HG03196 (cell line): ENCODE measurements at regions not wholly inside any gene's neighbourhood (a gene's known extent, or its start where the extent isn't known, plus 50 kb on each side); places are given as distances from the start of the nearest gene placed in this dataset.

Experiments used
- ATAC-seq: cut with Tn5 transposase; IDR thresholded peaks from one replicate; pipeline ENCODE4 v1.9.1; 2021; ENCODE audit not compliant: unreplicated experiment

DNA sequence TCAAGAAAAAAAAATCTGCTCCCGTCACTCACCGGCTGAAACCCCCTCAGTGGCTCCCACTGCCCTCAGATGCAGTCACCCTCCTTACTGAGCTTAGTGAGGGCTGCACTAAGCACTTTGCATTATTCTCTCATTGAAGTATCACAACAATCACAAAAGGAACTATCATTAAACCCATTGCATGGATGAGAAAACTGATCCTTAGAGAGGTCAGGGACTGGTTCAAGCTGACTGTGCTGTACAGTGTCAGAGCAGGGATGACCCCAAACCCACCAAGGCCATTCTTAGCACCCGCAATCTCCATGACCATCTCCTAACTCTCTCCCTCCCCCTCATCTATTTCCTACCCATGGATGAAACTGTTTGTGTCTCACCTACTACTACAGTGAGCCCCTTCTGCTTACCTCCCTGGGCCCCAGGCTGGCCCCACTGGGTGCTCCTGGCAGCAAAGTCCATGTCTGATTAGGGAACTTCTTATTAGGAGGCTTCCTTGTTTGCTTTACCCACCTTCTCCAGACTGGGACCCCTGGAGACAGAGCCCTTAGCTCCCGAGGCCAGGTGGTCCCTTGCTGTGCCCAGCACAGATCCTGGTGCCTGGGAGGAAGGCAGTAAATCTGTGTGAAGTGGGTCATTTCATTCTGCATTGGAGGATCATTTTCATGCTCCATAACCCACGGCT lies 139.3 kb upstream of the ID2 start:
- ATAC-seq, result no peak

- peak; percentile 23 for ATAC-seq
Observed at GRCh38 chr2:8543060-8543382, 138.8 kb upstream of the ID2 start.

- peak; percentile 74 for ATAC-seq
Observed at GRCh38 chr2:8543383-8544170, 138.3 kb upstream of the ID2 start.

DNA sequence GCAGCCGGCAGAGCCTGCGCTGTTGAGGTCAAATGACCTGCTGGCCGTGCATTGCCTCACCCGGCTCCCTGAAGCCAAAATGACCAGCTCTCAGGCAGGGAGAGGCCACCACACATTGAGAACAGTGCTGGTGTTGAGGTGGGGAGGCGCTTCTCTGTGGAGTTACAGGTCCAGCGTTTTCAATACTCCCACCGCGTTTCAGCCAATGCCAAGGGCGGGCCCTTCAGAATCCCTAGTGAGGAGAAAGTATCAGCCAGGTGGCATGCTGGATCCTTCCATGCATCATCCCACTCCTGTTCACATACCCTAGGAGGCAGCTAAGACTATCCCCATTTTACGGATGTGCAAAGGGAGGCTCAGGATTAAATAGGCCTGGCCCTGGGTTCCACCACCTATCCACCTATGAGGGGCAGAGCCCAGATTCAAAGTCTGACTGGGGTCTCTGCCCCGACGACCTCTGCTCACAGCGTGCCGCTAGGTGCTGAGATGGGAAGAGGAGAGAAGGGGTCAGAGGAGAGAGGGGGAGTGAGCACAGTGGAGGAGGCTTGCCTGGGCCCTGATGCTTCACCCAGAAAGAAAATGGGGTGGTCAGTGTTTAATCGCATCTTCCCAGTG lies 137.6 kb upstream of the ID2 start:
- ATAC-seq, result no peak

DNA sequence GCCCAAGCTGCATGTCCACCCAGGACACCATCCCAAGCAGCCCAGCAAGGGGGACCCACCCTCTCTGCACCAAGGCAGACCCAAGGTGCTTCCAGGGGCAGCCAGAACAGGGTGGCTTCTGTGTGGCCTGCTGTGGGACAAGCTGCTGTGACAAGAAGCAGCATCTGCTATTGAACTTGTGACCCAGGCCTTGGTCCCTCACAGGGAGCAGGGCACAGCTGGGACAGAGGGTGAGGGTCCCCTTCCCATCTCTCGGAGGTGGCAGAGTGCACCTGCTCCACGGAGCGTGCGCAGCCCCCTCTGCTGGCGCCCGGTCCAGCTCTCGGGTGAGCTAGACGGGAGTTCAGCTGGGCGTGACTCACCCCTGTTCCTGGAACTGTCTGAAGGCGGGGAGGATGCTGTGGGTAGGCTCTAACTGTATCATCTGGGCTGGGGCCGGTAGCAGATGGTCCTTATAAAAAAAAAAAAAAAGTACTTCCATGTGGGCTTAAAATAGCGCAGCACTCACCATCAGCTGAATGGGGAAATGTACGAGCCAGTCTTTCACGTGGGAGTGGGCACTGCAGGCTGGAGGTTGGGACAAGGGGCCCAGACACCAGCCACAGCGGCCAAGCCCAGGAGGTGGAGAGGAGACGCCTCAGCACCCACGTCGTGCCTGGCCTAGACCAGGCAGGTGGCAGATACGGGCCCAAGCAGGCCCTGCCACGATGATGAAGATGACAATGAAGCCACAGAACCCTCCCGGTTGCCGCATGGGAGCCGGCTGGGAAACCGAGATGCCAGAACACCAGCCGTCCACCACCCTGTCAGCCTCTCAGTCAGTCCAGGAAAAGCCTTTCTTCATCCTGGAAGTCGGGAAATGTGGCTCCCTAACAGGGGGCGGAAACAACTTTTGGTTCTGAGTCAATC lies 136.8 kb upstream of the ID2 start:
- peak; percentile 45 for ATAC-seq

DNA sequence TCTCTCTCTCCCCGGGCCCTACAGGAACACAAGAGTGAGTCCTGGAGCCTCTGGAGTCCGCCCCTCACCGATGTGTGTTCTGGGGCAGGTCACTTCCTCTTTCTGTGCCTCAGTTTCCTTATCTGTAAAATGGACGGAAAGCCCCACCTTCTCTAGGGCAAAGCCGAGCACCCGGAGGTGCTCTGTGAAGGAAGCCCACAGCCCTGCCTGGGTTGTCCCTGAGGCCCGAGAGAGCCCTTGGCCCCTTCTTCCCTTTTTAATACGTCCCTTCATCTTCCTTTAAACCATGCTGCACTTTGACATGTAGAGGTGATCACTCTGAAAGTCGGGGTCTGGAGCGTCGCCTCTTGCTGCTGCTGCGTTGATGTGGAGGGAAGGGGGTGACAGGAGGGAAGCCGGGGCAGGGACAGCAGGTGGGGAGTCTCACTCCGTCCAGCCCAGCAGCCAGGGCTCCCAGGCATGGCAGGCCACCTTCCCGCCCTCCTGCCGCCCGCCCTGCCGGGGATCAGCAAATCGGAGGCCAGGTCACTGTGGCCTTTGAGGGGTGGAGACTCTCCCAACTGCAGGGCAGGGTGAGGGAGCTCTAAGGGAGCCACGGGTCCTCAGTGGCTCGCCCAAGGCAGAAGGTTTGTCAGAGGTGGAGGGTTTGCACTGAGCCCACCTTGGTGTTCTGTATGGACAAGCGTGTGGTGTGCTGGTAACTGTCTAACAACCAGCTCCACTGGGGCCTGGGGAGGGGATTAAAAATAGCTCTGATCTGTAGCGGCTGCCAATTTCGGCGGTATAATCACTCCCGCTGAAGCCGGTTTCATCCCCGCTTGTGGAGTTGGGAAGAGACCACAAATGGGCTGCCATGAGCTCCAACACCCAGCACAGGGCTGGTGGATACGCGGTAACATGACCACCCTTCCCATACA lies 135.9 kb upstream of the ID2 start:
- no peak for ATAC-seq

GRCh38 chr2:8546612-8547283 lies 135.1 kb upstream of the ID2 start:
- ATAC-seq, result no peak

- no peak for ATAC-seq
Observed at GRCh38 chr2:8547284-8548064, 134.4 kb upstream of the ID2 start.

- ATAC-seq, result no peak
Observed at GRCh38 chr2:8548065-8548618, 133.7 kb upstream of the ID2 start.

- ATAC-seq, result no peak
Observed at GRCh38 chr2:8548619-8549150, 133.2 kb upstream of the ID2 start.

- no peak for ATAC-seq
Observed at GRCh38 chr2:8549273-8549922, 132.5 kb upstream of the ID2 start.

- ATAC-seq, result no peak
Observed at GRCh38 chr2:8549942-8550341, 131.9 kb upstream of the ID2 start.

GRCh38 chr2:8550481-8550880 lies 131.4 kb upstream of the ID2 start:
- ATAC-seq, result no peak

GRCh38 chr2:8550937-8551621 lies 130.8 kb upstream of the ID2 start:
- no peak for ATAC-seq

DNA sequence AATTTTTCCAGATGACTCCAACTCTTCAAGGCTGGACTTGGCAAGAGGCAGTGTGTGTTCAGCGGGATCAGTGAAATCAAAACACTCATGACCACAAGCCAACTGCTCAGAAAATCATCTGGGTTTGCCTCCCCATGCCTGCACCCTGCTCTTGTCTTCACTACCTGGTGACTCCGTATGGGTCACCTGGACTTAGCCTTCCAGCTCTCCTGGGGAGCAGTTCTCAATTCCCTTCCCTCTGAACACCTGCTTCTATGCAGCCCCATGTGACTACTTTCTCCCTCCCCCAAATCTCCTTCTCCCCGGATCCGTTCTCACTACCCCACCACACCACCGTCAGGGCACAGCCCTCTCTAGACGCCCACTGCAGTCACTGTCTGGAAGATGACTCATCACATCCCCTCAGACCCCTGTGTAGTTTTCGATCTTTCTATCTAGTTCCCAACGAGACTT lies 130.2 kb upstream of the ID2 start:
- ATAC-seq, result peak; percentile 59

GRCh38 chr2:8552293-8552801 lies 129.5 kb upstream of the ID2 start:
- no peak for ATAC-seq

DNA sequence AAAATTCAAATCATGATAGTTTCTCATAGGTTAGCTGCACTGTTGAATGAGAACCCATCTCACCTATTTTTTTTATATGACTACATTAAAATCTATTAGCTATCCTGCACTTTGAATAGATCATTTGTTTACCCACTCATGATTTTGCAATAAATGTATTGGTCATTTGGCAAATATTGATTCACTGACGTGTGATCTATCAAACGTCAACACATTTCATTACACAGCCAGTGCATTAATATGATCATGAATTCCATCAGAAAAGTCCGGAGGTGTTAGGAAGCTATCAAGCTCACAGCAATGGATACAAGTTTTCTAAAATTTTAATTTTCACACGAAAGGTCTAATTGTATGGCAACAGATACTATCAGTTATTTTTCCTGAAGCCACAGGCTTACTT lies 128.2 kb upstream of the ID2 start:
- ATAC-seq, result no peak
